Endothelial cell of umbilical vein (primary cell): ENCODE measurements at regions not wholly inside any gene's neighbourhood (a gene's known extent, or its start where the extent isn't known, plus 50 kb on each side); places are given as distances from the start of the nearest gene placed in this dataset.

Experiments used
- BruUV-seq: library from RNA; stranded (reverse); fragments of 400-500 nt; replicated peaks from 2 replicates; lab custom pipeline; 2021; lab: Mats Ljungman, UMichigan
- CTCF ChIA-PET: fragments of 300-600, 350-600 bp; sonication (Branson Sonifier 250); formaldehyde crosslinking; loops from one replicate; lab custom pipeline; 2021; ENCODE audit warnings: antibody characterized with exemption, inconsistent platforms; lab: Charles Lee
- POLR2A ChIA-PET: fragments of 300-600, 350-600 bp; sonication (Branson Sonifier 250); formaldehyde crosslinking; loops from one replicate; lab custom pipeline; 2021; ENCODE audit warnings: antibody characterized with exemption, inconsistent platforms; lab: Charles Lee
- DNase-seq: peaks from one replicate; pipeline ENCODE4 v3.0.0-alpha.2; 2011; ENCODE audit warnings: low read depth, low spot score
- FAIRE-seq: peaks from 2 replicates; lab custom pipeline; 2011; peaks lifted over from hg19 to GRCh38; lab: Jason Lieb, UNC
- H2AFZ ChIP-seq: 2 replicates; pipeline ENCODE4 v1.6.0; 2012; ENCODE audit warnings: low read depth, low read length, control low read depth, inconsistent platforms
- H3K27ac ChIP-seq: 2 replicates; pipeline ENCODE4 v1.5.1; 2011; ENCODE audit warnings: low read depth, mild to moderate bottlenecking, control low read depth, low read length, moderate library complexity; ENCODE audit not compliant: insufficient read depth
- H3K27me3 ChIP-seq, 2 experiments: 2 replicates each; pipeline versions ENCODE4 v1.6.0 to v1.6.1; 2011; ENCODE audit warnings: low read length in 2 of 2, mixed read lengths in 1 of 2; ENCODE audit not compliant: control insufficient read depth in 2 of 2, insufficient read depth in 2 of 2
- H3K36me3 ChIP-seq, 2 experiments: 2 replicates in 1 of 2; 3 replicates in 1 of 2; pipeline ENCODE4 v1.5.1; 2011; ENCODE audit warnings: low read length in 2 of 2, mild to moderate bottlenecking in 1 of 2, moderate library complexity in 1 of 2; ENCODE audit not compliant: control insufficient read depth in 2 of 2, insufficient read depth in 2 of 2; ENCODE audit errors: extremely low read depth in 1 of 2
- H3K4me1 ChIP-seq: 3 replicates; pipeline ENCODE4 v1.5.1; 2011; ENCODE audit warnings: mild to moderate bottlenecking, low read length; ENCODE audit not compliant: control insufficient read depth, insufficient read depth; ENCODE audit errors: extremely low read depth
- H3K4me2 ChIP-seq: 2 replicates; pipeline ENCODE4 v1.6.1; 2011; ENCODE audit warnings: low read length, control low read depth, mixed read lengths; ENCODE audit not compliant: insufficient read depth
- H3K4me3 ChIP-seq, 3 experiments: fragments of 200-600 bp in 1 of 3; sonication (generic), shearing (Covaris generic) in 1 of 3; replicated peaks in 1 of 3; 2 replicates each; pipeline ENCODE4 v1.5.1; 2011 to 2016; ENCODE audit warnings: control low read depth in 3 of 3, low read length in 3 of 3, mild to moderate bottlenecking in 2 of 3, inconsistent platforms in 1 of 3, low read depth in 1 of 3, moderate library complexity in 1 of 3; ENCODE audit not compliant: insufficient read depth in 1 of 3
- H3K79me2 ChIP-seq: 2 replicates; pipeline ENCODE4 v1.6.0; 2012; ENCODE audit warnings: low read length, inconsistent platforms; ENCODE audit not compliant: control insufficient read depth, insufficient read depth
- H3K9ac ChIP-seq: replicated peaks from 2 replicates; pipeline ENCODE3; 2011; ENCODE audit warnings: low read length, control low read depth; ENCODE audit not compliant: insufficient read depth; ENCODE audit errors: extremely low read depth
- H3K9me1 ChIP-seq: replicated peaks from 3 replicates; pipeline ENCODE4 v1.6.0; 2011; ENCODE audit warnings: mild to moderate bottlenecking, low read length; ENCODE audit not compliant: control insufficient read depth, insufficient read depth; ENCODE audit errors: extremely low read depth
- H3K9me3 ChIP-seq: replicated peaks from 2 replicates; pipeline ENCODE4 v1.5.1; 2012; ENCODE audit warnings: low read length, inconsistent platforms; ENCODE audit not compliant: control insufficient read depth, insufficient read depth
- H4K20me1 ChIP-seq: replicated peaks from 2 replicates; pipeline ENCODE3; 2011; ENCODE audit warnings: mild to moderate bottlenecking, low read length; ENCODE audit not compliant: control insufficient read depth, insufficient read depth; ENCODE audit errors: extremely low read depth
- EZH2 ChIP-seq: IDR thresholded peaks from 2 replicates; pipeline ENCODE4 v1.6.1; 2012; ENCODE audit warnings: borderline replicate concordance, low read depth, mild to moderate bottlenecking, moderate library complexity, low read length, inconsistent platforms; ENCODE audit not compliant: severe bottlenecking
- FOS ChIP-seq: IDR thresholded peaks from 2 replicates; pipeline ENCODE4 v1.6.1; 2011; ENCODE audit warnings: mild to moderate bottlenecking, low read length, moderate library complexity, borderline replicate concordance; ENCODE audit not compliant: insufficient read depth
- JUN ChIP-seq: IDR thresholded peaks from 2 replicates; pipeline ENCODE4 v1.6.1; 2011; ENCODE audit warnings: borderline replicate concordance, low read depth; ENCODE audit not compliant: insufficient read length, insufficient read depth
- MYC ChIP-seq: IDR thresholded peaks from one replicate; pipeline ENCODE4 v1.6.1; 2011; ENCODE audit warnings: mild to moderate bottlenecking, low read depth, low read length
- POLR2AphosphoS5 ChIP-seq: IDR thresholded peaks from 2 replicates; pipeline ENCODE4 v1.6.1; 2012; ENCODE audit warnings: low read depth, mild to moderate bottlenecking, control low read depth, low read length, moderate library complexity; ENCODE audit not compliant: insufficient read depth
- dilution Hi-C: fragments of 300-500 bp; cut with MboI; formaldehyde crosslinking; loops from one replicate; pipeline ENCODE4 v1.15.0; 2019; ENCODE audit warnings: low sequenced_read_pairs; ENCODE audit not compliant: extremely low pct_ligation_motif_present
- intact Hi-C: fragments of 100-400 bp; cut with micrococcal nuclease; formaldehyde crosslinking; loops from one replicate; pipeline ENCODE4 v1.10.0; 2022
- TF ChIP-seq, protein P1 (sequence below), 2 donors: IDR thresholded peaks; 1 replicate in 1 of 2; 2 replicates in 1 of 2; pipeline ENCODE4 v1.5.1; 2011; ENCODE audit warnings: low read length in 2 of 2, mild to moderate bottlenecking in 2 of 2, moderate library complexity in 2 of 2, control low read depth in 1 of 2, inconsistent platforms in 1 of 2, low read depth in 1 of 2; ENCODE audit not compliant: insufficient read depth in 1 of 2; ENCODE audit errors: extremely low read depth in 1 of 2
- TF ChIP-seq, protein P2 (sequence below): IDR thresholded peaks from 2 replicates; pipeline ENCODE4 v1.6.1; 2011; ENCODE audit not compliant: insufficient read depth, insufficient read length

DNA sequence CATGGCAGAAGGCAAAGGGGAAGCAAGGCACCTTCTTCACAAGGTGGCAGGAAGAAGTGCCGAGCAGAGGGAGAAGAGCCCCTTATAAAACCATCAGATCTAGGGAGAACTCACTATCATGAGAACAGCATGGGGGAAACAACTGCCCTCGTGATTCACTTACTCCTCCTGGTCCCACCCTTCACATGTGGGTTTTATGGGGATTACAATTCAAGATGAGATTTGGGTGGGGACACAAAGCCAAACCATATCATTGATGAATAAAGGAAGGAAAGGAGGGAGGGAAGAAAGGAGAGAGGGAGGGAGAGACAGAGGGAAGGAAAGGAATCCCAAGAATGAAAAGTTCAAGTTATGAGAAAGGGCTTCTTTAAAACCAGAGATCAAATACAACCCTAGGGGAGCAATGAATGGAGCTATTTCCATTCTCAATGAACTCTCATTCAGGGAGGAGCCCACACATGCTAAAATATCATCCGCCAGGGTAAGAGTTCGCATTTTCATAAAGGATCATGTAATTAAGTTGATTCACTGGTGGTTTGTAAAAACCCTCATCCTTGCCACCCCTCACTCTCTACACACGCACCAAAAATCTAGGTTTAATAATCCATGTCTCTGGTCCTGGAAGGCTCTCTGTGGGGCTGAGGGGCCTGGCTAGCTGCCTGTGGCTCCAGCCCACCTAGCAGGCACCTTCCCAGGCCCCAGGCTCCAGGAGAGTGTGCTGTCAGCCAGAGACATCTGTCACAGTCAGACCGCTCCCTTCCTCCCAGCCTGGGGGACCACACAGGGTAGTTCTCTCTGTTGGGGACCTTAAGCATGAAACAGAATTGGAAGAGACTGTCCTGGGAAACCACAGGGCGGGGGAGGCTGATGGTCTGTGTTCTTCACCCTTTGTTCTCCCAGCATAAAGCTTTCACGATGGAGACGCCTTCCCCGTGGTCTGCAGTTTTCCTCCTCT, 94.0 kb downstream of the CCDC185 start:
- no peak for FAIRE-seq
- H3K27ac ChIP-seq: no peak overlapping the region
- ChIA-PET POLR2A (no interaction called here), CTCF (interaction anchor here (1.3 to 1.6 kb wide), 2 partner anchors 15 to 237 kb away, joined by 3 to 4 read pairs; no protein-coding TSS in a partner anchor)
- H3K27me3 ChIP-seq: no peaks in the 10 kb centered on the region
- no peak overlapping the region for H3K4me2 ChIP-seq
- H3K9ac ChIP-seq: no peak overlapping the region
- no peaks in the 10 kb centered on the region for H3K9me1 ChIP-seq
- no peak for DNase-seq
- no TSS peak for BruUV-seq
- TF ChIP-seq FOS: no peak
- no peak for TF ChIP-seq MYC
- TF ChIP-seq, protein P1, sequence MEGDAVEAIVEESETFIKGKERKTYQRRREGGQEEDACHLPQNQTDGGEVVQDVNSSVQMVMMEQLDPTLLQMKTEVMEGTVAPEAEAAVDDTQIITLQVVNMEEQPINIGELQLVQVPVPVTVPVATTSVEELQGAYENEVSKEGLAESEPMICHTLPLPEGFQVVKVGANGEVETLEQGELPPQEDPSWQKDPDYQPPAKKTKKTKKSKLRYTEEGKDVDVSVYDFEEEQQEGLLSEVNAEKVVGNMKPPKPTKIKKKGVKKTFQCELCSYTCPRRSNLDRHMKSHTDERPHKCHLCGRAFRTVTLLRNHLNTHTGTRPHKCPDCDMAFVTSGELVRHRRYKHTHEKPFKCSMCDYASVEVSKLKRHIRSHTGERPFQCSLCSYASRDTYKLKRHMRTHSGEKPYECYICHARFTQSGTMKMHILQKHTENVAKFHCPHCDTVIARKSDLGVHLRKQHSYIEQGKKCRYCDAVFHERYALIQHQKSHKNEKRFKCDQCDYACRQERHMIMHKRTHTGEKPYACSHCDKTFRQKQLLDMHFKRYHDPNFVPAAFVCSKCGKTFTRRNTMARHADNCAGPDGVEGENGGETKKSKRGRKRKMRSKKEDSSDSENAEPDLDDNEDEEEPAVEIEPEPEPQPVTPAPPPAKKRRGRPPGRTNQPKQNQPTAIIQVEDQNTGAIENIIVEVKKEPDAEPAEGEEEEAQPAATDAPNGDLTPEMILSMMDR (IDR thresholded peaks at IDR 0.05; ENCODE audit: extremely low read depth in 1 of 2, insufficient read depth in 1 of 2, low read depth in 1 of 2, low read length in 2 of 2): no peak
- no peak for TF ChIP-seq POLR2AphosphoS5
- TF ChIP-seq, protein P2, sequence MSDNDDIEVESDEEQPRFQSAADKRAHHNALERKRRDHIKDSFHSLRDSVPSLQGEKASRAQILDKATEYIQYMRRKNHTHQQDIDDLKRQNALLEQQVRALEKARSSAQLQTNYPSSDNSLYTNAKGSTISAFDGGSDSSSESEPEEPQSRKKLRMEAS: no peak
- TF ChIP-seq EZH2: no peak
- TF ChIP-seq JUN: no peak
- H2AFZ ChIP-seq: no peak overlapping the region
- no peaks in the 10 kb centered on the region for H3K9me3 ChIP-seq
- no peak overlapping the region for H3K4me3 ChIP-seq
- intact Hi-C loops (no loop called here), dilution Hi-C loops (no loop called here)
- no peaks in the 10 kb centered on the region for H3K4me1 ChIP-seq
- no peaks in the 10 kb centered on the region for H3K79me2 ChIP-seq
- H3K36me3 ChIP-seq: no peaks in the 10 kb centered on the region
- no peaks in the 10 kb centered on the region for H4K20me1 ChIP-seq
